ENCODE measurements at regions not wholly inside any gene's neighbourhood (a gene's known extent, or its start where the extent isn't known, plus 50 kb on each side); places are given as distances from the start of the nearest gene placed in this dataset.

DNA sequence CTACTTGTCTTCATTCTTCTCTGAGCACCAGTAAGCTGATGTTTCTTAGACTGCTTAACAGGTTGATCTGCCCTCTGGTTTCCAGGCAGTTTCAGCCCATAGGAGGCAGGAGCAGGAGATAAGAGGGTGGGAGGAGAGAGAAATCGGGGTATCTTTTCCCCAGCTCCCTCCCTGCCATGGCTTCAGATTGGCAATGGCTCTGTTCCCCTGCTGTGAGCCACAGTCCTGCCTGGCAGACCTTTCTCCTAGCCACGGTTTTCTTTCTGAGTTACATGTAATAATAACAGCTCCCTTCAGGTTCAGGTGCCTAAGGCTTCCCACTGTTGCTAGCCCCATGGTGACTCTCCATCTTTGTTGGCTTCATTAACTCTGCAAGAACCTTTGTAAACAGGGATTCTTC lies 115.3 kb downstream of the CD83 start:
- no peak for DNase-seq
- intact Hi-C loops (cut with DNase I), result no loop called here
- Histone ChIP-seq H3K4me3 (no peak overlapping the region), H3K27ac (no peak overlapping the region), H3K27me3 (ENCODE audit: insufficient read depth in 3 of 3, low read length in 2 of 3) (no peaks in the 10 kb centered on the region), H3K36me3 (ENCODE audit: insufficient read depth in 1 of 2, low read depth in 1 of 2) (no peaks in the 10 kb centered on the region), H3K4me1 (peaks cover 5% of the 10 kb centered on the region), H3K9me3 (no peaks in the 10 kb centered on the region)
- no peak for ATAC-seq
- TF ChIP-seq, protein P1, sequence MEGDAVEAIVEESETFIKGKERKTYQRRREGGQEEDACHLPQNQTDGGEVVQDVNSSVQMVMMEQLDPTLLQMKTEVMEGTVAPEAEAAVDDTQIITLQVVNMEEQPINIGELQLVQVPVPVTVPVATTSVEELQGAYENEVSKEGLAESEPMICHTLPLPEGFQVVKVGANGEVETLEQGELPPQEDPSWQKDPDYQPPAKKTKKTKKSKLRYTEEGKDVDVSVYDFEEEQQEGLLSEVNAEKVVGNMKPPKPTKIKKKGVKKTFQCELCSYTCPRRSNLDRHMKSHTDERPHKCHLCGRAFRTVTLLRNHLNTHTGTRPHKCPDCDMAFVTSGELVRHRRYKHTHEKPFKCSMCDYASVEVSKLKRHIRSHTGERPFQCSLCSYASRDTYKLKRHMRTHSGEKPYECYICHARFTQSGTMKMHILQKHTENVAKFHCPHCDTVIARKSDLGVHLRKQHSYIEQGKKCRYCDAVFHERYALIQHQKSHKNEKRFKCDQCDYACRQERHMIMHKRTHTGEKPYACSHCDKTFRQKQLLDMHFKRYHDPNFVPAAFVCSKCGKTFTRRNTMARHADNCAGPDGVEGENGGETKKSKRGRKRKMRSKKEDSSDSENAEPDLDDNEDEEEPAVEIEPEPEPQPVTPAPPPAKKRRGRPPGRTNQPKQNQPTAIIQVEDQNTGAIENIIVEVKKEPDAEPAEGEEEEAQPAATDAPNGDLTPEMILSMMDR (IDR thresholded peaks at IDR 0.05), result no peak
- 84 to 95% (median 88%) methylated on average over 2 of the region's 2 CpGs for WGBS, 3 donors

DNA sequence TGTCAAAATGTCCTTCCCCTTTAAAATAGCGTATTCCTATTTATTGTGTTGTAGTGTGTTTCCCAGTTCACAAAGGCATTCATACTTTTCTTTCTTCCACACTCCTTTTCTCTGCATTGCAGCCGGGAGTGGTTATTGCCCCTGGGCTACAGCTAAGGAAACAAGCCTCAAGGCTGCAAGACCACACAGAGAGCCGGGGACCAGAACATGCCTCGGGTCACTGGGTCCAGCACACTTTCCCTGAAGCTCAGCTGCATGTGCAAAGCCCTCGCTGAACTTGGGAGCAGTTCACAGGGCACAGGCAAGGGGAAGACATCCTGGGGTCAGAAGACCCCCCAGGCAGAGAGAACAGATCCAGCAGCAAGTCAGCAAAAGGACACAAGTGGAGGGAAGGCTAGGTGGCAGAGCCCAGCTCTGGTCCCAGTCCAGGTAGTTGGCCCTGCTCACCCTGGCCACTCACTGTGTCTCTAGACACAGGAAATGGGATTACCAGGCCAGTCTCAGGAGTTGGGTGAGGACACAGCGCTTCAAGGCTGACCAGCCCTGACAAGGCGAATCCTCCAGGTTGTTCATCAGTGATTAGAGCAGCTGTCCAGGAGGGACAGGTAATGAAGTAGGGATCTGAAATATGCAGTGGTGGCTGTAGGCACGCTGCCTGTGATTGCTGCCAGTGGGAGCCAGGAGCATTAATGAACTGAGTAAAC lies 118.2 kb downstream of the CD83 start:
- intact Hi-C loops (cut with DNase I), result no loop called here
- TF ChIP-seq, protein P1 (IDR thresholded peaks at IDR 0.05), result no peak
- no peaks in the 10 kb centered on the region for H3K36me3 ChIP-seq (ENCODE audit: insufficient read depth in 1 of 2, low read depth in 1 of 2)
- 72 to 86% (median 80%) methylated on average over 8 of the region's 8 CpGs for WGBS, 3 donors
- H3K27ac ChIP-seq, result no peak overlapping the region
- no peak overlapping the region for H3K4me3 ChIP-seq
- ATAC-seq (peak in 3 of 4 donors; percentile 30 to 61 (median 32)), DNase-seq (no peak)
- H3K9me3 ChIP-seq, result no peaks in the 10 kb centered on the region
- H3K4me1 ChIP-seq, result peaks cover 5% of the 10 kb centered on the region
- H3K27me3 ChIP-seq (ENCODE audit: insufficient read depth in 3 of 3, low read length in 2 of 3), result no peaks in the 10 kb centered on the region

DNA sequence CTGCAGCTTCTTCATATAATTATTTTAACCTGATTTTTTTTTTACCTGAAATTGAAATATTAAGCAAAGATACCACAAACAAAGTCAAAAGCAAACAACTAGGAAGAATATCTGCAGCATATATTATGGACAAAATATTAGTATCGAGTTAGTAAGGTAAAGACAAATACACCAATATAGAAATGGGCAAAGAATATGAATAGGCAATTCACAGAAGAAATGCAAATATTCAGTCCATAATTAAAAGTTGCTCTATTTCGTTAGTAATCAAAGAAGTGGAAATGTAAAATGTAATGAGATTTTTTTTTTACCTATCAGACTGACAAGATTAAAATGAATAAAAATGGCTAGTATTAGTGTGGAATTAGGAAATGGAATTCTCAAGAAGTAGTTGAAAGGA lies 121.5 kb downstream of the CD83 start:
- intact Hi-C loops (cut with DNase I), result no loop called here
- 96 to 97% (median 97%) methylated on average over 2 of the region's 2 CpGs for WGBS, 3 donors

DNA sequence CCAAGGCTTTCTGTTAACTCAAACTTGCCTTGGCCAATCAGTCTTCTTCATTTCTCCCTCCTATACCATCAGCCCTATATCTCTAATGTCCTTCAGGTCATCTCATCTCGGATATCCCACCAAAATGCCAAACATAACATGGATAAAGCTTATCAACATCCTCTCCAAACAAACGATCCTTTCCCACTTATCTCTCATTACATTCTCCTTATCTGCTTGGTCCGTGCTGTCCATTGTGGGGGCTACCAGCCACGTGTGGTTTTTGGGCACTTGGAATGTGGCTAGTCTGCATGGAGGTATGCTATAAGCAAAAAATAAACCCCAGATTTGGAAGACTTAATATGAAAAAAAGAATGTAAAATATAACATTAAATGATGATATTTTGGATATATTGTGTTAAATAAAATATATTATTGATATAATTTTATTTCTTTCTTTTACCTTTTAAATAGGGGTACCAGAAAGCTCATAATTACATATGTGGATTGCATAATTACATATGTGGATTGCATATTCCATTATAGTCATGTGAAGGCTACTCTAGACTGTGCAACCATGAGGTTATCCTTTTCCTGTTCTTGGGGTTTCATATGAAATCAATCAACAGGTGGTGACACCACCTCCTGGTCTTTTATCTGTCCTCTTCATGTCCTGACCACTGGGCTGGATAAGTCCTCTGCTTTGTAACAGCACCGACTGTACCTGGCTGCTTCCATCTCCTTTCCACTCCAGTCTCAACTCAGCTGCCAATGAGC lies 123.0 kb downstream of the CD83 start:
- no peaks in the 10 kb centered on the region for H3K27me3 ChIP-seq (ENCODE audit: insufficient read depth in 3 of 3, low read length in 2 of 3)
- DNase-seq (no peak), ATAC-seq (no peak)
- no peaks in the 10 kb centered on the region for H3K9me3 ChIP-seq
- H3K27ac ChIP-seq, result no peak overlapping the region
- WGBS, 3 donors, result 83 to 89% (median 85%) methylated on average over 5 of the region's 5 CpGs
- H3K36me3 ChIP-seq (ENCODE audit: insufficient read depth in 1 of 2, low read depth in 1 of 2), result no peaks in the 10 kb centered on the region
- no peak overlapping the region for H3K4me3 ChIP-seq
- intact Hi-C loops (cut with DNase I), result no loop called here
- TF ChIP-seq, protein P1 (IDR thresholded peaks at IDR 0.05), result no peak
- H3K4me1 ChIP-seq, result peaks cover 5% of the 10 kb centered on the region

More for the DNA sequence above, 121.5 kb downstream of the CD83 start:
- TF ChIP-seq, protein P1 (IDR thresholded peaks at IDR 0.05), result no peak
- ATAC-seq (no peak), DNase-seq (no peak)
- Histone ChIP-seq H3K4me1 (peaks cover 5% of the 10 kb centered on the region), H3K27ac (no peak overlapping the region), H3K9me3 (no peaks in the 10 kb centered on the region), H3K36me3 (ENCODE audit: insufficient read depth in 1 of 2, low read depth in 1 of 2) (no peaks in the 10 kb centered on the region), H3K27me3 (ENCODE audit: insufficient read depth in 3 of 3, low read length in 2 of 3) (no peaks in the 10 kb centered on the region), H3K4me3 (no peak overlapping the region)
